ENCODE measurements at regions not wholly inside any gene's neighbourhood (a gene's known extent, or its start where the extent isn't known, plus 50 kb on each side); places are given as distances from the start of the nearest gene placed in this dataset.

DNA sequence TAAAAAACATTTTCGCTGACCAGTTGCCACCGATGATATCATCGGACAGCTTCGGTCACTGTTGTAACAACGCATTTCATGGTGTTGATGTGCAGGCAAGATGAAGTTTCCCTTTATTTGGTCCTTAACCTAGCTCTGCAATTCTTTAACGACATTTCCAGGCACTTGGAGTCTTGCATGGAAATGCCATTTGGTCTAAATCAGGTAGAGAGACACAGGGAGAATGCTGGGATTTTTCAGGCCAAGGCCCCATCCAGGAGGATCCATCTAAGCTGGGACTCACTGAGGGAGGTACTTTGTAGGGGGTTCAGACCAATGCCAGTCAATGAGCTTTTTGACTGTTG, 121.5 kb upstream of the RCN1 start:
- TF ChIP-seq, protein P1, sequence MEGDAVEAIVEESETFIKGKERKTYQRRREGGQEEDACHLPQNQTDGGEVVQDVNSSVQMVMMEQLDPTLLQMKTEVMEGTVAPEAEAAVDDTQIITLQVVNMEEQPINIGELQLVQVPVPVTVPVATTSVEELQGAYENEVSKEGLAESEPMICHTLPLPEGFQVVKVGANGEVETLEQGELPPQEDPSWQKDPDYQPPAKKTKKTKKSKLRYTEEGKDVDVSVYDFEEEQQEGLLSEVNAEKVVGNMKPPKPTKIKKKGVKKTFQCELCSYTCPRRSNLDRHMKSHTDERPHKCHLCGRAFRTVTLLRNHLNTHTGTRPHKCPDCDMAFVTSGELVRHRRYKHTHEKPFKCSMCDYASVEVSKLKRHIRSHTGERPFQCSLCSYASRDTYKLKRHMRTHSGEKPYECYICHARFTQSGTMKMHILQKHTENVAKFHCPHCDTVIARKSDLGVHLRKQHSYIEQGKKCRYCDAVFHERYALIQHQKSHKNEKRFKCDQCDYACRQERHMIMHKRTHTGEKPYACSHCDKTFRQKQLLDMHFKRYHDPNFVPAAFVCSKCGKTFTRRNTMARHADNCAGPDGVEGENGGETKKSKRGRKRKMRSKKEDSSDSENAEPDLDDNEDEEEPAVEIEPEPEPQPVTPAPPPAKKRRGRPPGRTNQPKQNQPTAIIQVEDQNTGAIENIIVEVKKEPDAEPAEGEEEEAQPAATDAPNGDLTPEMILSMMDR (conservative IDR thresholded peaks at IDR 0.05; ENCODE audit: low read depth, low read length) = no peak
- TF ChIP-seq EZH2 (IDR thresholded peaks at IDR 0.05; ENCODE audit: borderline replicate concordance, low read depth, low read length, poor library complexity, severe bottlenecking) = no peak

All from A673 (cell line).